SK-N-MC (cell line): ENCODE measurements at regions not wholly inside any gene's neighbourhood (a gene's known extent, or its start where the extent isn't known, plus 50 kb on each side); places are given as distances from the start of the nearest gene placed in this dataset.

Experiments used
- EZH2 ChIP-seq: fragments of 200-600 bp; sonication (generic); IDR thresholded peaks from one replicate; pipeline ENCODE4 v1.6.1; 2017; ENCODE audit warnings: antibody characterized with exemption
- POLR2AphosphoS5 ChIP-seq: IDR thresholded peaks from 2 replicates; pipeline ENCODE4 v1.6.1; 2012; ENCODE audit warnings: mild to moderate bottlenecking, low read depth, low read length, borderline replicate concordance

GRCh38 chr13:34040863-34041262, 222.9 kb downstream of the RFC3 start:
- TF ChIP-seq POLR2AphosphoS5 (no peak), EZH2 (no peak)
